ENCODE measurements at regions not wholly inside any gene's neighbourhood (a gene's known extent, or its start where the extent isn't known, plus 50 kb on each side); places are given as distances from the start of the nearest gene placed in this dataset.

GRCh38 chr9:99282406-99282805 is 60.3 kb downstream of the SEC61B start:
- no peak for DNase-seq (ENCODE audit: low spot score)

- DNase-seq (ENCODE audit: low spot score) = no peak
Observed at GRCh38 chr9:99285965-99286364, 63.9 kb downstream of the SEC61B start.

- no peak for DNase-seq (ENCODE audit: low spot score)
Observed at GRCh38 chr9:99286536-99286935, 64.5 kb downstream of the SEC61B start.

- no peak for DNase-seq (ENCODE audit: low spot score)
Observed at GRCh38 chr9:99287641-99288040, 65.6 kb downstream of the SEC61B start.

GRCh38 chr9:99288830-99289229 is 66.7 kb downstream of the SEC61B start:
- DNase-seq (ENCODE audit: low spot score) = no peak

- DNase-seq (ENCODE audit: low spot score) = no peak
Observed at GRCh38 chr9:99294850-99295461, 72.9 kb downstream of the SEC61B start.

- DNase-seq (ENCODE audit: low spot score) = peak; percentile 5
Observed at GRCh38 chr9:99296291-99296951, 74.3 kb downstream of the SEC61B start.

- no peak for DNase-seq (ENCODE audit: low spot score)
Observed at GRCh38 chr9:99298614-99299013, 76.5 kb downstream of the SEC61B start.

- DNase-seq (ENCODE audit: low spot score) = no peak
Observed at GRCh38 chr9:99299211-99300102, 77.4 kb downstream of the SEC61B start.

- DNase-seq (ENCODE audit: low spot score) = no peak
Observed at GRCh38 chr9:99300103-99300439, 78.0 kb downstream of the SEC61B start.

GRCh38 chr9:99300603-99301002 is 78.5 kb downstream of the SEC61B start:
- DNase-seq (ENCODE audit: low spot score) = no peak

GRCh38 chr9:99303177-99303576 is 81.1 kb downstream of the SEC61B start:
- no peak for DNase-seq (ENCODE audit: low spot score)

- no peak for DNase-seq (ENCODE audit: low spot score)
Observed at GRCh38 chr9:99305124-99305523, 83.0 kb downstream of the SEC61B start.

- DNase-seq (ENCODE audit: low spot score) = no peak
Observed at GRCh38 chr9:99305820-99306811, 84.0 kb downstream of the SEC61B start.

- DNase-seq (ENCODE audit: low spot score) = no peak
Observed at GRCh38 chr9:99307851-99308250, 85.8 kb downstream of the SEC61B start.

GRCh38 chr9:99309141-99309939 is 87.3 kb downstream of the SEC61B start:
- no peak for DNase-seq (ENCODE audit: low spot score)

- DNase-seq (ENCODE audit: low spot score) = no peak
Observed at GRCh38 chr9:99312736-99313135, 90.7 kb downstream of the SEC61B start.

GRCh38 chr9:99319048-99319447 is 97.0 kb downstream of the SEC61B start:
- no peak for DNase-seq (ENCODE audit: low spot score)

- no peak for DNase-seq (ENCODE audit: low spot score)
Observed at GRCh38 chr9:99322299-99322698, 100.2 kb downstream of the SEC61B start.

- no peak for DNase-seq (ENCODE audit: low spot score)
Observed at GRCh38 chr9:99326112-99326916, 104.2 kb downstream of the SEC61B start.

Data from CD4-positive, alpha-beta T cell treated with Interleukin-2 at 100 ng/mL for 4 hours (primary cell).